HEK293 (cell line): ENCODE measurements at regions not wholly inside any gene's neighbourhood (a gene's known extent, or its start where the extent isn't known, plus 50 kb on each side); places are given as distances from the start of the nearest gene placed in this dataset.

Source experiments
- CTCF ChIA-PET: fragments of 350-600 bp; formaldehyde crosslinking; extraction: SDS; loops from one replicate; lab custom pipeline; 2021; ENCODE audit warnings: antibody characterized with exemption; lab: Yijun Ruan, JAX
- POLR2A ChIA-PET: fragments of 300-600 bp; formaldehyde crosslinking; extraction: SDS; loops from one replicate; lab custom pipeline; 2020; ENCODE audit warnings: antibody characterized with exemption, inconsistent platforms; lab: Yijun Ruan, JAX
- H3K27ac ChIP-seq: fragments of 200-500 bp; sonication (Bioruptor generic); 2 replicates; pipeline ENCODE4 v1.5.1; 2014; ENCODE audit warnings: low read depth, low read length, control low read depth, inconsistent platforms; ENCODE audit errors: extremely low read depth
- H3K36me3 ChIP-seq, 2 experiments: fragments of 200-500 bp in 1 of 2; sonication (Bioruptor generic) in 1 of 2; 1 replicate in 1 of 2; 2 replicates in 1 of 2; pipeline ENCODE4 v1.5.1; 2014 to 2017; ENCODE audit warnings: inconsistent platforms in 2 of 2, low read length in 2 of 2; ENCODE audit not compliant: control insufficient read depth in 2 of 2, insufficient read depth in 1 of 2
- H3K4me1 ChIP-seq: fragments of 200-500 bp; sonication (Bioruptor generic); 2 replicates; pipeline ENCODE4 v1.5.1; 2014; ENCODE audit warnings: mild to moderate bottlenecking, low read length, inconsistent platforms; ENCODE audit not compliant: control insufficient read depth, insufficient read depth
- H3K4me3 ChIP-seq: 2 replicates; pipeline ENCODE4 v1.5.1; 2011; ENCODE audit warnings: low read depth, mild to moderate bottlenecking, control low read depth, low read length, moderate library complexity
- H3K9me3 ChIP-seq: fragments of 200-500 bp; sonication (Bioruptor generic); 2 replicates; pipeline ENCODE4 v1.5.1; 2014; ENCODE audit warnings: low read depth, low read length, inconsistent platforms; ENCODE audit not compliant: control insufficient read depth, insufficient read depth
- HOXA7 ChIP-seq: sonication (generic); formaldehyde crosslinking; IDR thresholded peaks from 2 replicates; pipeline ENCODE4 v1.8.1; 2022; ENCODE audit warnings: missing genetic modification reagents, borderline replicate concordance
- KLF1 ChIP-seq: fragments of 450-650 bp; formaldehyde crosslinking; IDR thresholded peaks from 2 replicates; pipeline ENCODE4 v1.5.1; 2016; ENCODE audit warnings: missing biosample characterization, missing genetic modification characterization
- OVOL3 ChIP-seq: fragments of 450-650 bp; formaldehyde crosslinking; IDR thresholded peaks from 2 replicates; pipeline ENCODE4 v1.5.1; 2016; ENCODE audit warnings: missing biosample characterization, missing genetic modification characterization
- PRDM4 ChIP-seq: fragments of 450-650 bp; formaldehyde crosslinking; IDR thresholded peaks from 2 replicates; pipeline ENCODE4 v1.5.1; 2017; ENCODE audit warnings: missing biosample characterization, missing genetic modification characterization
- ZBTB6 ChIP-seq: fragments of 450-650 bp; formaldehyde crosslinking; IDR thresholded peaks from 2 replicates; pipeline ENCODE4 v1.5.1; 2017; ENCODE audit warnings: missing biosample characterization, missing genetic modification characterization
- ZNF221 ChIP-seq: fragments of 450-650 bp; formaldehyde crosslinking; IDR thresholded peaks from 2 replicates; pipeline ENCODE4 v1.5.1; 2017; ENCODE audit warnings: missing biosample characterization, missing genetic modification characterization, borderline replicate concordance
- ZNF24 ChIP-seq: fragments of 450-650 bp; formaldehyde crosslinking; IDR thresholded peaks from 2 replicates; pipeline ENCODE4 v1.5.1; 2016; ENCODE audit warnings: missing biosample characterization, missing genetic modification characterization
- ZNF266 ChIP-seq: fragments of 450-650 bp; formaldehyde crosslinking; IDR thresholded peaks from 2 replicates; pipeline ENCODE4 v1.5.1; 2016; ENCODE audit warnings: missing biosample characterization, missing genetic modification characterization, low read depth
- ZNF501 ChIP-seq: fragments of 450-650 bp; formaldehyde crosslinking; IDR thresholded peaks from 2 replicates; pipeline ENCODE4 v1.5.1; 2016; ENCODE audit warnings: missing biosample characterization, missing genetic modification characterization
- ZNF529 ChIP-seq: fragments of 450-650 bp; formaldehyde crosslinking; IDR thresholded peaks from 2 replicates; pipeline ENCODE4 v1.5.1; 2017; ENCODE audit warnings: missing genetic modification characterization, missing biosample characterization; ENCODE audit not compliant: insufficient replicate concordance
- ZNF626 ChIP-seq: fragments of 450-650 bp; sonication (Bioruptor Pico); formaldehyde crosslinking; IDR thresholded peaks from 2 replicates; pipeline ENCODE4 v1.5.1; 2018; ENCODE audit warnings: missing biosample characterization, missing genetic modification characterization, inconsistent platforms
- ZNF654 ChIP-seq: fragments of 450-650 bp; formaldehyde crosslinking; IDR thresholded peaks from 2 replicates; pipeline ENCODE4 v1.5.1; 2016; ENCODE audit warnings: low read depth, missing biosample characterization, missing genetic modification characterization
- ZNF677 ChIP-seq: fragments of 450-650 bp; IDR thresholded peaks from 2 replicates; pipeline ENCODE4 v1.5.0; 2018; ENCODE audit warnings: missing biosample characterization, mild to moderate bottlenecking, missing genetic modification characterization, moderate library complexity
- ZNF701 ChIP-seq: fragments of 450-650 bp; formaldehyde crosslinking; IDR thresholded peaks from 2 replicates; pipeline ENCODE4 v1.5.1; 2016; ENCODE audit warnings: missing biosample characterization, missing genetic modification characterization
- ZNF830 ChIP-seq: fragments of 450-650 bp; IDR thresholded peaks from 2 replicates; pipeline ENCODE4 v1.5.0; 2018; ENCODE audit warnings: missing biosample characterization, missing genetic modification characterization, low read depth, mild to moderate bottlenecking, moderate library complexity
- TF ChIP-seq, protein P1 (sequence below): fragments of 450-650 bp; formaldehyde crosslinking; IDR thresholded peaks from 2 replicates; pipeline ENCODE4 v1.5.1; 2016; ENCODE audit warnings: missing biosample characterization, missing genetic modification characterization
- TF ChIP-seq, protein P2 (sequence below): fragments of 450-650 bp; formaldehyde crosslinking; IDR thresholded peaks from 2 replicates; pipeline ENCODE4 v1.5.1; 2016; ENCODE audit warnings: missing biosample characterization, missing genetic modification characterization, low read depth

DNA sequence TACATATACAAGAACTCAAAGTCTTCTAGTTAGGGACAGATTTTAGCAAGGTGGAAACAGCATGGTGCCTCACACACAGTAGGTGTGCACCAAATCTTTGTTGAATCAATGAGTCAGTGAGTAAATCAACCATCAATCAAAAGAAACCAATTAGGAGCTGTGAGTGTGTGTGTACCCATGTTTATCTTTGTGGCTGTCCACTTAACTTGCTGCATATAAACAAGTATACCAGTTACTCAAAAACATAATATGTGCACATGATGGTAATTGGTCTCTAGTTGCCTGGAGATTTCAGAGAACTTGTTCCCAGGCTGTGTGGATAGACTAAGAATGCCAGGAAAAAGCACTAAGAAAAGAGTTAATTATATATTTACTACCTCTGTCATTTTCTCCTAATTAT, 272.2 kb upstream of the CCL2 start (continued):
- no peak for TF ChIP-seq OVOL3
- TF ChIP-seq, protein P1, sequence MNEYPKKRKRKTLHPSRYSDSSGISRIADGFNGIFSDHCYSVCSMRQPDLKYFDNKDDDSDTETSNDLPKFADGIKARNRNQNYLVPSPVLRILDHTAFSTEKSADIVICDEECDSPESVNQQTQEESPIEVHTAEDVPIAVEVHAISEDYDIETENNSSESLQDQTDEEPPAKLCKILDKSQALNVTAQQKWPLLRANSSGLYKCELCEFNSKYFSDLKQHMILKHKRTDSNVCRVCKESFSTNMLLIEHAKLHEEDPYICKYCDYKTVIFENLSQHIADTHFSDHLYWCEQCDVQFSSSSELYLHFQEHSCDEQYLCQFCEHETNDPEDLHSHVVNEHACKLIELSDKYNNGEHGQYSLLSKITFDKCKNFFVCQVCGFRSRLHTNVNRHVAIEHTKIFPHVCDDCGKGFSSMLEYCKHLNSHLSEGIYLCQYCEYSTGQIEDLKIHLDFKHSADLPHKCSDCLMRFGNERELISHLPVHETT (tag by site-specific recombination) = peak; percentile 59; the same call in 1 of the 2 replicates
- TF ChIP-seq, all 188 proteins: peak for 17

DNA sequence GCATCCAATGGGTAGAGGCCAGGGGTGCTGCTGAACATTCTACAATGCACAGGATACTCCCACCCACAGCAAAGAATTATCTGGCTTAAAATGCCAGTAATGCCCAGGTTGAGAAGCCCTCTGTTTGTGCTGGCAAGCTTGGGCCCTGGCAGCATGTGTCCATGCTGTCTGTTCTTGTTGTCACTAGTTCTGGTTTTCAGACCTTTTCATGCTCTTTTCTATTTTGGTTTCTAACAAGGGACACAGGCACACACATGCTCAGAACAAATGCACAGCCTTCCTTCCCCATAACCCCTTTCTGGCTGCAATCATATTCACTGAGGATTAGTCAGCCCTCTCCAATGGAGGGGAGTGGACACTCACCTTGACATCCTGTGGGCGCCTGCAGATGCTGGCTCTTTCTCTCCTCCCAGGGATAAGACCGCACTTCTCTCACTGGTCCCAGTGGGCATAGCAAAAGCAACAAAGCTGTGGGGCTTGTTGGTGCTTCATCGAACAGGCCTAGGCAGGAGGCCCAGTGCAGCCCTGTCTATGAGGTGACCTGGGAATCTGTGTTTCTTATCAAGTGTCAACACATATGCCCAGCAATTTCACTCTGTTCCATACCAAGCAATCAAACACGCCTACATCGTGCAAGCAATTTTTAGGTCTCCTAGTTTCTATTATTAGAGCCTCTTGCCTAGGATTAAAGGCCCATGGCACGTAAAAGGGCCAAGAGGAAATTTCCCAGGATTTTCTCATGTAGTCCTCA, 271.1 kb upstream of the CCL2 start:
- ChIA-PET POLR2A (no interaction called here), CTCF (interaction anchor here (0.6 to 1.3 kb wide), 2 partner anchors 11 to 124 kb away, joined by 3 read pairs; no protein-coding TSS in a partner anchor)
- H3K9me3 ChIP-seq = no peaks in the 10 kb centered on the region
- H3K4me3 ChIP-seq = no peak overlapping the region
- H3K36me3 ChIP-seq = no peaks in the 10 kb centered on the region
- TF ChIP-seq KLF1 (tag by site-specific recombination) (no peak), ZNF677 (peak; percentile 94), ZNF266 (tag by site-specific recombination) (no peak)
- no peak overlapping the region for H3K27ac ChIP-seq
- H3K4me1 ChIP-seq = peaks cover 21% of the 10 kb centered on the region

- H3K27ac ChIP-seq = no peak overlapping the region
- POLR2A ChIA-PET = no interaction called here
- CTCF ChIA-PET = no interaction called here
- H3K36me3 ChIP-seq = no peaks in the 10 kb centered on the region
- no peak overlapping the region for H3K4me3 ChIP-seq
- TF ChIP-seq ZNF501 (tag by site-specific recombination) (no peak), ZNF24 (tag by site-specific recombination) (no peak), ZNF654 (no peak), ZNF221 (tag by site-specific recombination) (no peak), ZBTB6 (tag by site-specific recombination) (no peak), ZNF830 (tag by site-specific recombination) (no peak)
- TF ChIP-seq, protein P2, sequence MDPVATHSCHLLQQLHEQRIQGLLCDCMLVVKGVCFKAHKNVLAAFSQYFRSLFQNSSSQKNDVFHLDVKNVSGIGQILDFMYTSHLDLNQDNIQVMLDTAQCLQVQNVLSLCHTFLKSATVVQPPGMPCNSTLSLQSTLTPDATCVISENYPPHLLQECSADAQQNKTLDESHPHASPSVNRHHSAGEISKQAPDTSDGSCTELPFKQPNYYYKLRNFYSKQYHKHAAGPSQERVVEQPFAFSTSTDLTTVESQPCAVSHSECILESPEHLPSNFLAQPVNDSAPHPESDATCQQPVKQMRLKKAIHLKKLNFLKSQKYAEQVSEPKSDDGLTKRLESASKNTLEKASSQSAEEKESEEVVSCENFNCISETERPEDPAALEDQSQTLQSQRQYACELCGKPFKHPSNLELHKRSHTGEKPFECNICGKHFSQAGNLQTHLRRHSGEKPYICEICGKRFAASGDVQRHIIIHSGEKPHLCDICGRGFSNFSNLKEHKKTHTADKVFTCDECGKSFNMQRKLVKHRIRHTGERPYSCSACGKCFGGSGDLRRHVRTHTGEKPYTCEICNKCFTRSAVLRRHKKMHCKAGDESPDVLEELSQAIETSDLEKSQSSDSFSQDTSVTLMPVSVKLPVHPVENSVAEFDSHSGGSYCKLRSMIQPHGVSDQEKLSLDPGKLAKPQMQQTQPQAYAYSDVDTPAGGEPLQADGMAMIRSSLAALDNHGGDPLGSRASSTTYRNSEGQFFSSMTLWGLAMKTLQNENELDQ (tag by site-specific recombination) = no peak
- TF ChIP-seq, protein P1 (tag by site-specific recombination) = no peak
- H3K9me3 ChIP-seq = no peaks in the 10 kb centered on the region
- peaks cover 27% of the 10 kb centered on the region for H3K4me1 ChIP-seq
These were observed 269.0 kb upstream of the CCL2 start for GRCh38 chr17:33986088-33986487.

GRCh38 chr17:33986566-33986965, 268.5 kb upstream of the CCL2 start:
- Histone ChIP-seq H3K4me3 (no peak overlapping the region), H3K9me3 (no peaks in the 10 kb centered on the region), H3K4me1 (peaks cover 25% of the 10 kb centered on the region), H3K27ac (no peak overlapping the region), H3K36me3 (no peaks in the 10 kb centered on the region)
- ChIA-PET POLR2A (no interaction called here), CTCF (no interaction called here)
- no peak for TF ChIP-seq PRDM4 (tag by site-specific recombination)
- no peak for TF ChIP-seq HOXA7 (CRISPR knock-in tag)
- no peak for TF ChIP-seq ZBTB6 (tag by site-specific recombination)
- TF ChIP-seq ZNF529 (tag by site-specific recombination) = no peak
- TF ChIP-seq ZNF626 (tag by site-specific recombination) = no peak
- TF ChIP-seq ZNF701 = no peak
